Bronchial epithelial cell (primary cell): ENCODE measurements at regions not wholly inside any gene's neighbourhood (a gene's known extent, or its start where the extent isn't known, plus 50 kb on each side); places are given as distances from the start of the nearest gene placed in this dataset.
"Not testable (repeated sequence)": the region's sequence is repeated elsewhere in the genome, so short reads cannot be mapped to it uniquely, and the experiment has no call there.

ENCODE experiments used
- DNase-seq: peaks from one replicate; pipeline ENCODE4 v3.0.0-alpha.2; 2010; ENCODE audit warnings: low read depth
- FAIRE-seq: peaks from 2 replicates; lab custom pipeline; 2011; peaks lifted over from hg19 to GRCh38; lab: Jason Lieb, UNC
- H3K27me3 ChIP-seq: 2 replicates; pipeline ENCODE4 v1.5.1; 2011; ENCODE audit warnings: low read length; ENCODE audit not compliant: control insufficient read depth, insufficient read depth
- H3K36me3 ChIP-seq: 2 replicates; pipeline ENCODE4 v1.5.1; 2011; ENCODE audit warnings: low read length; ENCODE audit not compliant: control insufficient read depth, insufficient read depth
- H3K4me3 ChIP-seq: 2 replicates; pipeline ENCODE4 v1.5.1; 2011; ENCODE audit warnings: mild to moderate bottlenecking, low read depth, low read length, control low read depth
- CTCF ChIP-seq: IDR thresholded peaks from 2 replicates; pipeline ENCODE4 v1.5.1; 2011; ENCODE audit warnings: mild to moderate bottlenecking, moderate library complexity, low read length, control low read depth, inconsistent platforms; ENCODE audit not compliant: insufficient read depth, severe bottlenecking

- DNase-seq (peak; percentile 2), FAIRE-seq (no peak)
- peak; percentile 43 for TF ChIP-seq CTCF
Measured at GRCh38 chrX:106220177-106220576, 52.1 kb downstream of the PWWP3B start.

GRCh38 chrX:106243376-106243775 is 75.3 kb downstream of the PWWP3B start:
- DNase-seq (peak; percentile 56), FAIRE-seq (no peak)
- Histone ChIP-seq H3K27me3 (no peaks in the 10 kb centered on the region), H3K36me3 (no peaks in the 10 kb centered on the region), H3K4me3 (no peak overlapping the region)
- no peak for TF ChIP-seq CTCF

More at GRCh38 chrX:106220177-106220576, 52.1 kb downstream of the PWWP3B start:
- no peaks in the 10 kb centered on the region for H3K27me3 ChIP-seq
- H3K36me3 ChIP-seq, result no peaks in the 10 kb centered on the region
- H3K4me3 ChIP-seq, result no peak overlapping the region

- Histone ChIP-seq H3K36me3 (no peaks in the 10 kb centered on the region), H3K4me3 (no peak overlapping the region), H3K27me3 (no peaks in the 10 kb centered on the region)
- DNase-seq (peak; percentile 78), FAIRE-seq (no peak)
- TF ChIP-seq CTCF, result no peak
Measured at GRCh38 chrX:106246511-106246910, 78.4 kb downstream of the PWWP3B start.

GRCh38 chrX:106247162-106247561 is 79.1 kb downstream of the PWWP3B start:
- H3K4me3 ChIP-seq, result no peak overlapping the region
- no peak for FAIRE-seq
- no peak for TF ChIP-seq CTCF
- DNase-seq, result peak; percentile 80
- no peaks in the 10 kb centered on the region for H3K27me3 ChIP-seq
- no peaks in the 10 kb centered on the region for H3K36me3 ChIP-seq

- H3K36me3 ChIP-seq, result no peaks in the 10 kb centered on the region
- no peaks in the 10 kb centered on the region for H3K27me3 ChIP-seq
- no peak for TF ChIP-seq CTCF
- no peak overlapping the region for H3K4me3 ChIP-seq
- FAIRE-seq, result no peak
- peak; percentile 1 for DNase-seq
Measured at GRCh38 chrX:106249706-106250379, 81.7 kb downstream of the PWWP3B start.

GRCh38 chrX:106263817-106264216 is 95.7 kb downstream of the PWWP3B start:
- no peak overlapping the region for H3K4me3 ChIP-seq
- no peaks in the 10 kb centered on the region for H3K27me3 ChIP-seq
- no peaks in the 10 kb centered on the region for H3K36me3 ChIP-seq
- TF ChIP-seq CTCF, result no peak
- no peak for FAIRE-seq
- DNase-seq, result peak; percentile 75

- H3K36me3 ChIP-seq, H3K27me3 ChIP-seq, DNase-seq, H3K4me3 ChIP-seq: not testable (repeated sequence)
- peak; percentile 100 for FAIRE-seq
Measured at GRCh38 chrX:106273947-106274587, 106.0 kb downstream of the PWWP3B start.

- H3K36me3 ChIP-seq, result not testable (repeated sequence)
- FAIRE-seq, result peak; percentile 64
Measured at GRCh38 chrX:106275172-106275571, 107.1 kb downstream of the PWWP3B start.

More at GRCh38 chrX:106275172-106275571, 107.1 kb downstream of the PWWP3B start:
- not testable (repeated sequence) for H3K4me3 ChIP-seq, H3K27me3 ChIP-seq, DNase-seq
